WTC11 (cell line): ENCODE measurements at regions not wholly inside any gene's neighbourhood (a gene's known extent, or its start where the extent isn't known, plus 50 kb on each side); places are given as distances from the start of the nearest gene placed in this dataset.

Source experiments
- ATAC-seq: fragments of 200-7000 bp; cut with Tn5 transposase; 2 replicates; pipeline ENCODE4 v1.10.0; 2021; ENCODE audit warnings: mild to moderate bottlenecking, moderate library complexity
- CTCF ChIA-PET: fragments of 300-600 bp; sonication (Branson Sonifier 250); formaldehyde crosslinking; loops from one replicate; lab custom pipeline; 2021; ENCODE audit warnings: antibody characterized with exemption; lab: Charles Lee
- POLR2A ChIA-PET: fragments of 350-600 bp; sonication (Branson Sonifier 250); formaldehyde crosslinking; loops from one replicate; lab custom pipeline; 2021; ENCODE audit warnings: antibody characterized with exemption; lab: Charles Lee
- DNase-seq: peaks from one replicate; pipeline ENCODE4 v3.0.0; 2021; ENCODE audit warnings: low spot score
- H3K27ac Mint-ChIP-seq: 2 replicates; pipeline ENCODE4 v1.8.0; 2021; ENCODE audit warnings: mixed read lengths
- H3K27me3 Mint-ChIP-seq: 2 replicates; pipeline ENCODE4 v1.8.0; 2021; ENCODE audit warnings: low read depth, mild to moderate bottlenecking, moderate library complexity, mixed read lengths
- H3K36me3 Mint-ChIP-seq: 2 replicates; pipeline ENCODE4 v1.8.0; 2021; ENCODE audit warnings: mixed read lengths
- H3K4me1 Mint-ChIP-seq: 2 replicates; pipeline ENCODE4 v1.8.0; 2022; ENCODE audit warnings: mixed read lengths
- H3K4me3 Mint-ChIP-seq: 2 replicates; pipeline ENCODE4 v1.8.0; 2021; ENCODE audit warnings: mild to moderate bottlenecking, moderate library complexity, mixed read lengths
- H3K9me3 Mint-ChIP-seq: 2 replicates; pipeline ENCODE4 v1.8.0; 2021; ENCODE audit warnings: mixed read lengths
- ATF2 ChIP-seq: sonication (generic); formaldehyde crosslinking; IDR thresholded peaks from 2 replicates; pipeline ENCODE4 v1.8.1; 2022; ENCODE audit warnings: low read depth, missing genetic modification reagents, borderline replicate concordance
- ATF3 ChIP-seq: sonication (generic); formaldehyde crosslinking; conservative IDR thresholded peaks from 2 replicates; pipeline ENCODE4 v1.8.1; 2022; ENCODE audit warnings: mild to moderate bottlenecking, missing genetic modification reagents
- ELF4 ChIP-seq: sonication (generic); formaldehyde crosslinking; IDR thresholded peaks from 2 replicates; pipeline ENCODE4 v1.8.1; 2022; ENCODE audit warnings: low read depth, mild to moderate bottlenecking, moderate library complexity, missing genetic modification reagents
- ETV6 ChIP-seq: sonication (generic); formaldehyde crosslinking; IDR thresholded peaks from 2 replicates; pipeline ENCODE4 v1.8.1; 2022; ENCODE audit warnings: mild to moderate bottlenecking, missing genetic modification reagents
- FOXP1 ChIP-seq: sonication (generic); formaldehyde crosslinking; IDR thresholded peaks from 2 replicates; pipeline ENCODE4 v1.8.0; 2022; ENCODE audit warnings: missing genetic modification reagents, mild to moderate bottlenecking, moderate library complexity, borderline replicate concordance
- GABPB1 ChIP-seq: sonication (generic); formaldehyde crosslinking; IDR thresholded peaks from 2 replicates; pipeline ENCODE4 v1.8.1; 2023; ENCODE audit warnings: mild to moderate bottlenecking, missing genetic modification reagents
- GRHL2 ChIP-seq: fragments of 250-450 bp; sonication (Bioruptor Pico); IDR thresholded peaks from 2 replicates; pipeline ENCODE4 v1.8.0; 2022; ENCODE audit warnings: mild to moderate bottlenecking, moderate library complexity; ENCODE audit not compliant: insufficient replicate concordance, severe bottlenecking
- IRF2 ChIP-seq: sonication (generic); formaldehyde crosslinking; IDR thresholded peaks from 2 replicates; pipeline ENCODE4 v1.8.0; 2022; ENCODE audit warnings: low read depth, missing genetic modification reagents, borderline replicate concordance
- KAT7 ChIP-seq: sonication (generic); formaldehyde crosslinking; IDR thresholded peaks from 2 replicates; pipeline ENCODE4 v1.8.1; 2023; ENCODE audit warnings: missing genetic modification reagents, mild to moderate bottlenecking, borderline replicate concordance
- NFATC4 ChIP-seq: fragments of 250-450 bp; sonication (Bioruptor Pico); IDR thresholded peaks from 2 replicates; pipeline ENCODE4 v1.9.0; 2021; ENCODE audit warnings: mild to moderate bottlenecking
- NFYB ChIP-seq: sonication (generic); formaldehyde crosslinking; conservative IDR thresholded peaks from 2 replicates; pipeline ENCODE4 v1.8.0; 2022; ENCODE audit warnings: low read depth, missing genetic modification reagents
- NR1H2 ChIP-seq: sonication (generic); formaldehyde crosslinking; IDR thresholded peaks from 2 replicates; pipeline ENCODE4 v1.9.0; 2021; ENCODE audit warnings: mild to moderate bottlenecking, moderate library complexity, missing genetic modification reagents
- NR3C1 ChIP-seq: sonication (generic); formaldehyde crosslinking; conservative IDR thresholded peaks from 2 replicates; pipeline ENCODE4 v1.8.1; 2023; ENCODE audit warnings: low read depth, mild to moderate bottlenecking, missing genetic modification reagents
- PRRX2 ChIP-seq: fragments of 250-450 bp; sonication (Bioruptor Pico); IDR thresholded peaks from 2 replicates; pipeline ENCODE4 v1.8.0; 2021; ENCODE audit warnings: mild to moderate bottlenecking
- SMAD4 ChIP-seq: sonication (generic); formaldehyde crosslinking; IDR thresholded peaks from 2 replicates; pipeline ENCODE4 v1.8.0; 2022; ENCODE audit warnings: mild to moderate bottlenecking, missing genetic modification reagents
- TP53 ChIP-seq: sonication (generic); formaldehyde crosslinking; IDR thresholded peaks from 2 replicates; pipeline ENCODE4 v1.8.1; 2023; ENCODE audit warnings: mild to moderate bottlenecking, missing genetic modification reagents
- USF2 ChIP-seq: sonication (generic); formaldehyde crosslinking; IDR thresholded peaks from 2 replicates; pipeline ENCODE4 v1.8.1; 2023; ENCODE audit warnings: mild to moderate bottlenecking, missing genetic modification reagents, moderate library complexity
- ZBTB43 ChIP-seq: sonication (generic); formaldehyde crosslinking; IDR thresholded peaks from 2 replicates; pipeline ENCODE4 v1.8.1; 2023; ENCODE audit warnings: mild to moderate bottlenecking, missing genetic modification reagents
- ZNF532 ChIP-seq: fragments of 250-450 bp; sonication (Bioruptor Pico); IDR thresholded peaks from 2 replicates; pipeline ENCODE4 v1.9.0; 2021; ENCODE audit warnings: mild to moderate bottlenecking, borderline replicate concordance
- ZSCAN18 ChIP-seq: fragments of 250-450 bp; sonication (Bioruptor Pico); IDR thresholded peaks from 2 replicates; pipeline ENCODE4 v2.1.2; 2022; ENCODE audit warnings: mild to moderate bottlenecking, moderate library complexity

- DNase-seq = no peak
- ChIA-PET CTCF (interaction anchor here (1.5 kb wide), 1 partner anchor 290 kb away, joined by 3 read pairs; no protein-coding TSS in a partner anchor), POLR2A (no interaction called here)
- ATAC-seq = no peak
- Mint-ChIP-seq H3K9me3 (peaks cover 16% of the 10 kb centered on the region), H3K4me1 (peaks cover 18% of the 10 kb centered on the region), H3K27ac (no peak overlapping the region), H3K36me3 (peaks cover 7% of the 10 kb centered on the region), H3K27me3 (no peaks in the 10 kb centered on the region), H3K4me3 (no peak overlapping the region)
- TF ChIP-seq ZNF532 = no peak
- TF ChIP-seq ETV6 = no peak
- TF ChIP-seq KAT7 (CRISPR knock-in tag) = no peak
- TF ChIP-seq NR1H2 = no peak
- no peak for TF ChIP-seq FOXP1 (CRISPR knock-in tag)
- TF ChIP-seq ATF2 (CRISPR knock-in tag) = no peak
- no peak for TF ChIP-seq ELF4 (CRISPR knock-in tag)
- TF ChIP-seq ATF3 = no peak
- no peak for TF ChIP-seq ZSCAN18 (CRISPR knock-in tag)
- no peak for TF ChIP-seq NFYB
- no peak for TF ChIP-seq PRRX2
- no peak for TF ChIP-seq IRF2
- TF ChIP-seq TP53 (CRISPR knock-in tag) = no peak
- TF ChIP-seq USF2 (CRISPR knock-in tag) = no peak
- TF ChIP-seq ZBTB43 (CRISPR knock-in tag) = no peak
- no peak for TF ChIP-seq GABPB1 (CRISPR knock-in tag)
- no peak for TF ChIP-seq GRHL2 (CRISPR knock-in tag)
- no peak for TF ChIP-seq NFATC4
- no peak for TF ChIP-seq NR3C1
- TF ChIP-seq SMAD4 (CRISPR knock-in tag) = no peak
These were observed 160.0 kb upstream of the NSMCE3 start for GRCh38 chr15:29429584-29429983.
